GM23338 (cell line): ENCODE measurements at regions not wholly inside any gene's neighbourhood (a gene's known extent, or its start where the extent isn't known, plus 50 kb on each side); places are given as distances from the start of the nearest gene placed in this dataset.

Experiments used
- ATAC-seq: fragments of 200-7000 bp; cut with Tn5 transposase; 3 replicates; pipeline ENCODE4 v1.9.1; 2020
- DNase-seq: peaks from one replicate; pipeline ENCODE4 v3.0.0-alpha.2; 2015; ENCODE audit warnings: low spot score
- H2AFZ ChIP-seq: fragments of 200-600 bp; sonication (generic); 2 replicates; pipeline ENCODE4 v1.8.0; 2016; ENCODE audit warnings: antibody characterized with exemption, mild to moderate bottlenecking, moderate library complexity
- H3F3A ChIP-seq: fragments of 200-600 bp; sonication (generic); replicated peaks from 2 replicates; pipeline ENCODE4 v1.8.0; 2017; ENCODE audit warnings: antibody characterized with exemption, mixed run types, low read depth
- H3K27ac ChIP-seq: fragments of 200-600 bp; sonication (generic); 2 replicates; pipeline ENCODE4 v1.6.1; 2016; ENCODE audit warnings: low read depth
- H3K27me3 ChIP-seq: fragments of 200-600 bp; sonication (generic); 2 replicates; pipeline ENCODE4 v1.8.0; 2016; ENCODE audit warnings: mild to moderate bottlenecking, mixed run types, moderate library complexity; ENCODE audit not compliant: insufficient read depth
- H3K36me3 ChIP-seq: fragments of 200-600 bp; sonication (generic); 2 replicates; pipeline ENCODE4 v1.8.0; 2016; ENCODE audit warnings: mild to moderate bottlenecking; ENCODE audit not compliant: insufficient read depth
- H3K4me1 ChIP-seq: fragments of 200-600 bp; sonication (generic); 2 replicates; pipeline ENCODE4 v1.8.0; 2016; ENCODE audit warnings: mild to moderate bottlenecking, moderate library complexity; ENCODE audit not compliant: insufficient read depth
- H3K4me2 ChIP-seq: fragments of 200-600 bp; sonication (generic); 2 replicates; pipeline ENCODE4 v1.7.1; 2017; ENCODE audit warnings: mixed run types
- H3K4me3 ChIP-seq: fragments of 200-600 bp; sonication (generic); 2 replicates; pipeline ENCODE4 v1.6.1; 2016; ENCODE audit warnings: mixed run types
- H3K79me2 ChIP-seq: fragments of 200-600 bp; sonication (generic); replicated peaks from 2 replicates; pipeline ENCODE4 v1.8.0; 2017; ENCODE audit warnings: mild to moderate bottlenecking; ENCODE audit not compliant: insufficient read depth
- H3K9me2 ChIP-seq: fragments of 200-600 bp; sonication (generic); 2 replicates; pipeline ENCODE4 v1.8.0; 2017; ENCODE audit not compliant: insufficient read depth
- H4K20me1 ChIP-seq: fragments of 200-600 bp; sonication (generic); replicated peaks from 2 replicates; pipeline ENCODE4 v1.8.0; 2017; ENCODE audit warnings: mild to moderate bottlenecking; ENCODE audit not compliant: insufficient read depth
- H3K27ac Mint-ChIP-seq: 2 replicates; pipeline ENCODE4 v1.8.0; 2020; ENCODE audit warnings: inconsistent platforms, mild to moderate bottlenecking, moderate library complexity, mixed read lengths
- H3K27me3 Mint-ChIP-seq: 3 replicates; pipeline ENCODE4 v1.8.0; 2022; ENCODE audit warnings: low read depth, mild to moderate bottlenecking, moderate library complexity, mixed read lengths, inconsistent platforms; ENCODE audit not compliant: insufficient read depth, poor library complexity
- H3K36me3 Mint-ChIP-seq: 3 replicates; pipeline ENCODE4 v1.8.0; 2021; ENCODE audit warnings: low read depth, mild to moderate bottlenecking, inconsistent platforms, moderate library complexity, mixed read lengths
- H3K4me1 Mint-ChIP-seq: 3 replicates; pipeline ENCODE4 v1.8.0; 2020; ENCODE audit warnings: mild to moderate bottlenecking, inconsistent platforms, mixed read lengths
- H3K4me3 Mint-ChIP-seq: 3 replicates; pipeline ENCODE4 v1.8.0; 2021; ENCODE audit warnings: moderate library complexity, mild to moderate bottlenecking, inconsistent platforms, mixed read lengths
- H3K9me3 Mint-ChIP-seq: 3 replicates; pipeline ENCODE4 v1.8.0; 2020; ENCODE audit warnings: moderate library complexity, mild to moderate bottlenecking, inconsistent platforms, mixed read lengths
- CREB1 ChIP-seq: fragments of 250-450 bp; sonication (Bioruptor Pico); IDR thresholded peaks from 2 replicates; pipeline ENCODE4 v1.5.0; 2020; ENCODE audit warnings: low read depth, mild to moderate bottlenecking, moderate library complexity
- JUNB ChIP-seq: IDR thresholded peaks from one replicate; pipeline ENCODE4 v1.6.1; 2016; ENCODE audit warnings: antibody characterized with exemption; ENCODE audit not compliant: unreplicated experiment
- ZNF114 ChIP-seq: fragments of 250-450 bp; sonication (Bioruptor Pico); IDR thresholded peaks from 2 replicates; pipeline ENCODE4 v1.5.0; 2020; ENCODE audit warnings: mild to moderate bottlenecking, moderate library complexity
- ZNF331 ChIP-seq: fragments of 250-450 bp; sonication (Bioruptor Pico); IDR thresholded peaks from 2 replicates; pipeline ENCODE4 v1.5.0; 2020; ENCODE audit warnings: low read depth, mild to moderate bottlenecking, moderate library complexity
- TF ChIP-seq, protein P1 (sequence below): fragments of 250-450 bp; sonication (Bioruptor Pico); IDR thresholded peaks from 2 replicates; pipeline ENCODE4 v1.5.0; 2020; ENCODE audit warnings: mild to moderate bottlenecking, moderate library complexity
- TF ChIP-seq, protein P2 (sequence below), 2 experiments: fragments of 200-600 bp in 1 of 2; sonication (generic) in 1 of 2; conservative IDR thresholded peaks; 2 replicates each; pipeline versions ENCODE4 v1.5.1 to v1.6.1; 2016 to 2017; ENCODE audit warnings: antibody characterized with exemption in 2 of 2, low read depth in 2 of 2, mild to moderate bottlenecking in 2 of 2, moderate library complexity in 1 of 2

- TF ChIP-seq, protein P1, sequence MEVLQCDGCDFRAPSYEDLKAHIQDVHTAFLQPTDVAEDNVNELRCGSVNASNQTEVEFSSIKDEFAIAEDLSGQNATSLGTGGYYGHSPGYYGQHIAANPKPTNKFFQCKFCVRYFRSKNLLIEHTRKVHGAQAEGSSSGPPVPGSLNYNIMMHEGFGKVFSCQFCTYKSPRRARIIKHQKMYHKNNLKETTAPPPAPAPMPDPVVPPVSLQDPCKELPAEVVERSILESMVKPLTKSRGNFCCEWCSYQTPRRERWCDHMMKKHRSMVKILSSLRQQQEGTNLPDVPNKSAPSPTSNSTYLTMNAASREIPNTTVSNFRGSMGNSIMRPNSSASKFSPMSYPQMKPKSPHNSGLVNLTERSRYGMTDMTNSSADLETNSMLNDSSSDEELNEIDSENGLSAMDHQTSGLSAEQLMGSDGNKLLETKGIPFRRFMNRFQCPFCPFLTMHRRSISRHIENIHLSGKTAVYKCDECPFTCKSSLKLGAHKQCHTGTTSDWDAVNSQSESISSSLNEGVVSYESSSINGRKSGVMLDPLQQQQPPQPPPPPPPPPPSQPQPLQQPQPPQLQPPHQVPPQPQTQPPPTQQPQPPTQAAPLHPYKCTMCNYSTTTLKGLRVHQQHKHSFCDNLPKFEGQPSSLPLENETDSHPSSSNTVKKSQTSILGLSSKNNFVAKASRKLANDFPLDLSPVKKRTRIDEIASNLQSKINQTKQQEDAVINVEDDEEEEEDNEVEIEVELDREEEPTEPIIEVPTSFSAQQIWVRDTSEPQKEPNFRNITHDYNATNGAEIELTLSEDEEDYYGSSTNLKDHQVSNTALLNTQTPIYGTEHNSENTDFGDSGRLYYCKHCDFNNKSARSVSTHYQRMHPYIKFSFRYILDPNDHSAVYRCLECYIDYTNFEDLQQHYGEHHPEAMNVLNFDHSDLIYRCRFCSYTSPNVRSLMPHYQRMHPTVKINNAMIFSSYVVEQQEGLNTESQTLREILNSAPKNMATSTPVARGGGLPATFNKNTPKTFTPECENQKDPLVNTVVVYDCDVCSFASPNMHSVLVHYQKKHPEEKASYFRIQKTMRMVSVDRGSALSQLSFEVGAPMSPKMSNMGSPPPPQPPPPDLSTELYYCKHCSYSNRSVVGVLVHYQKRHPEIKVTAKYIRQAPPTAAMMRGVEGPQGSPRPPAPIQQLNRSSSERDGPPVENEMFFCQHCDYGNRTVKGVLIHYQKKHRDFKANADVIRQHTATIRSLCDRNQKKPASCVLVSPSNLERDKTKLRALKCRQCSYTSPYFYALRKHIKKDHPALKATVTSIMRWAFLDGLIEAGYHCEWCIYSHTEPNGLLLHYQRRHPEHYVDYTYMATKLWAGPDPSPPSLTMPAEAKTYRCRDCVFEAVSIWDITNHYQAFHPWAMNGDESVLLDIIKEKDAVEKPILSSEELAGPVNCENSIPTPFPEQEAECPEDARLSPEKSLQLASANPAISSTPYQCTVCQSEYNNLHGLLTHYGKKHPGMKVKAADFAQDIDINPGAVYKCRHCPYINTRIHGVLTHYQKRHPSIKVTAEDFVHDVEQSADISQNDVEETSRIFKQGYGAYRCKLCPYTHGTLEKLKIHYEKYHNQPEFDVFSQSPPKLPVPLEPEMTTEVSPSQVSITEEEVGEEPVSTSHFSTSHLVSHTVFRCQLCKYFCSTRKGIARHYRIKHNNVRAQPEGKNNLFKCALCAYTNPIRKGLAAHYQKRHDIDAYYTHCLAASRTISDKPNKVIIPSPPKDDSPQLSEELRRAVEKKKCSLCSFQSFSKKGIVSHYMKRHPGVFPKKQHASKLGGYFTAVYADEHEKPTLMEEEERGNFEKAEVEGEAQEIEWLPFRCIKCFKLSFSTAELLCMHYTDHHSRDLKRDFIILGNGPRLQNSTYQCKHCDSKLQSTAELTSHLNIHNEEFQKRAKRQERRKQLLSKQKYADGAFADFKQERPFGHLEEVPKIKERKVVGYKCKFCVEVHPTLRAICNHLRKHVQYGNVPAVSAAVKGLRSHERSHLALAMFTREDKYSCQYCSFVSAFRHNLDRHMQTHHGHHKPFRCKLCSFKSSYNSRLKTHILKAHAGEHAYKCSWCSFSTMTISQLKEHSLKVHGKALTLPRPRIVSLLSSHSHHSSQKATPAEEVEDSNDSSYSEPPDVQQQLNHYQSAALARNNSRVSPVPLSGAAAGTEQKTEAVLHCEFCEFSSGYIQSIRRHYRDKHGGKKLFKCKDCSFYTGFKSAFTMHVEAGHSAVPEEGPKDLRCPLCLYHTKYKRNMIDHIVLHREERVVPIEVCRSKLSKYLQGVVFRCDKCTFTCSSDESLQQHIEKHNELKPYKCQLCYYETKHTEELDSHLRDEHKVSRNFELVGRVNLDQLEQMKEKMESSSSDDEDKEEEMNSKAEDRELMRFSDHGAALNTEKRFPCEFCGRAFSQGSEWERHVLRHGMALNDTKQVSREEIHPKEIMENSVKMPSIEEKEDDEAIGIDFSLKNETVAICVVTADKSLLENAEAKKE = no peak
- TF ChIP-seq CREB1 (CRISPR knock-in tag) (no peak), JUNB (no peak), ZNF331 (CRISPR knock-in tag) (no peak)
- TF ChIP-seq, protein P2, sequence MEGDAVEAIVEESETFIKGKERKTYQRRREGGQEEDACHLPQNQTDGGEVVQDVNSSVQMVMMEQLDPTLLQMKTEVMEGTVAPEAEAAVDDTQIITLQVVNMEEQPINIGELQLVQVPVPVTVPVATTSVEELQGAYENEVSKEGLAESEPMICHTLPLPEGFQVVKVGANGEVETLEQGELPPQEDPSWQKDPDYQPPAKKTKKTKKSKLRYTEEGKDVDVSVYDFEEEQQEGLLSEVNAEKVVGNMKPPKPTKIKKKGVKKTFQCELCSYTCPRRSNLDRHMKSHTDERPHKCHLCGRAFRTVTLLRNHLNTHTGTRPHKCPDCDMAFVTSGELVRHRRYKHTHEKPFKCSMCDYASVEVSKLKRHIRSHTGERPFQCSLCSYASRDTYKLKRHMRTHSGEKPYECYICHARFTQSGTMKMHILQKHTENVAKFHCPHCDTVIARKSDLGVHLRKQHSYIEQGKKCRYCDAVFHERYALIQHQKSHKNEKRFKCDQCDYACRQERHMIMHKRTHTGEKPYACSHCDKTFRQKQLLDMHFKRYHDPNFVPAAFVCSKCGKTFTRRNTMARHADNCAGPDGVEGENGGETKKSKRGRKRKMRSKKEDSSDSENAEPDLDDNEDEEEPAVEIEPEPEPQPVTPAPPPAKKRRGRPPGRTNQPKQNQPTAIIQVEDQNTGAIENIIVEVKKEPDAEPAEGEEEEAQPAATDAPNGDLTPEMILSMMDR (conservative IDR thresholded peaks at IDR 0.05; ENCODE audit: low read depth in 2 of 2) = no peak
These were observed 338.7 kb downstream of the IRS2 start (continued) for GRCh38 chr13:109447667-109448066.

GRCh38 chr13:109440320-109440719 lies 346.1 kb downstream of the IRS2 start:
- H3K27me3 Mint-ChIP-seq = peaks cover 2% of the 10 kb centered on the region
- Histone ChIP-seq H3K9me2 (no peaks in the 10 kb centered on the region; the same call in 1 of the 2 replicates), H4K20me1 (no peaks in the 10 kb centered on the region), H3F3A (no peaks in the 10 kb centered on the region), H3K4me2 (no peak overlapping the region), H3K79me2 (no peaks in the 10 kb centered on the region), H3K27me3 (no peaks in the 10 kb centered on the region), H3K4me1 (no peaks in the 10 kb centered on the region), H3K4me3 (no peak overlapping the region), H3K36me3 (no peaks in the 10 kb centered on the region), H3K27ac (no peak overlapping the region), H2AFZ (no peak overlapping the region)
- no peak overlapping the region for H3K4me3 Mint-ChIP-seq
- peaks cover 11% of the 10 kb centered on the region for H3K9me3 Mint-ChIP-seq
- H3K36me3 Mint-ChIP-seq = 0 out of 3 replicates have a peak, but pooled peaks cover 4% of the 10 kb centered on the region
- no peak for TF ChIP-seq ZNF114 (CRISPR knock-in tag)
- TF ChIP-seq, protein P1 = no peak
- ATAC-seq = no peak
- no peak overlapping the region for H3K27ac Mint-ChIP-seq
- no peaks in the 10 kb centered on the region for H3K4me1 Mint-ChIP-seq
- DNase-seq = no peak
